Glutamatergic neuron (in vitro differentiated cells): ENCODE measurements at regions not wholly inside any gene's neighbourhood (a gene's known extent, or its start where the extent isn't known, plus 50 kb on each side); places are given as distances from the start of the nearest gene placed in this dataset.

Experiments used
- DNase-seq: peaks from one replicate; pipeline ENCODE4 v3.0.0; 2022
- H3K27ac Mint-ChIP-seq: one replicate; pipeline ENCODE4 v1.8.0; 2020; ENCODE audit warnings: mild to moderate bottlenecking, mixed read lengths, inconsistent platforms; ENCODE audit not compliant: unreplicated experiment
- H3K27me3 Mint-ChIP-seq: one replicate; pipeline ENCODE4 v1.8.0; 2020; ENCODE audit warnings: mild to moderate bottlenecking, moderate library complexity, mixed read lengths, inconsistent platforms; ENCODE audit not compliant: unreplicated experiment
- H3K36me3 Mint-ChIP-seq: one replicate; pipeline ENCODE4 v1.8.0; 2020; ENCODE audit warnings: mild to moderate bottlenecking, mixed read lengths, inconsistent platforms; ENCODE audit not compliant: unreplicated experiment
- H3K4me1 Mint-ChIP-seq: one replicate; pipeline ENCODE4 v1.8.0; 2020; ENCODE audit warnings: mild to moderate bottlenecking, low read depth, mixed read lengths, inconsistent platforms; ENCODE audit not compliant: unreplicated experiment
- H3K4me3 Mint-ChIP-seq: one replicate; pipeline ENCODE4 v1.8.0; 2020; ENCODE audit warnings: mild to moderate bottlenecking, mixed read lengths, inconsistent platforms; ENCODE audit not compliant: unreplicated experiment
- H3K9me3 Mint-ChIP-seq: one replicate; pipeline ENCODE4 v1.8.0; 2020; ENCODE audit warnings: mild to moderate bottlenecking, moderate library complexity, mixed read lengths, inconsistent platforms; ENCODE audit not compliant: unreplicated experiment
- TF ChIP-seq, protein P1 (sequence below): fragments of 200-600 bp; sonication (generic); IDR thresholded peaks from one replicate; pipeline ENCODE4 v1.5.0; 2021; ENCODE audit not compliant: partially characterized antibody, unreplicated experiment

DNA sequence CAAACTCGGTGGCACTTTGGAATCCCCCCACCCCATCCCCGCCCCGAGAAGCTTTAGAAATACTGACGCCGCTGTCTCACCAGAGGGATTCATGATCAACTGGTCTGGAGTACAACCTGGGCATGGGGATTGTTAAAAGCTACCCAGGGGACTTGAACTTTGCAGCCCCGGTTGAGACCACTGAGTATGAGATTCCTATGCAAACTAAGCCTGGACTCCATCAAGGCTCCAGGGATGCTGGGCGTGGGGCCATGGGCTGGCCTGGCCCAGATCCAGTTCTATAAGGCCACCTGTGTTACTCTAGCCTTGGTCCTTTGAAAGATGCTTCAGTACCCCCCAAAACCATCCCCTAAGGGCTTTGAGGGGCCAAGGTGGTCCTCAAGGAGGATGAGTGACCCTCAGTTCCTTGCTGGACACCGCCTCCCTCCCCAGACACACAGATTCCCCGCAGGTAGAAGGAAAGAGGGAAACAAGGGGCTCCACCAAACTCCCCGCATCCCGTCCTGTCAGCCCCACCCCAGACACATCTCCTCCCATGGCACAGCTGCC lies 68.5 kb downstream of the MRPL36 start:
- no peak overlapping the region for H3K27ac Mint-ChIP-seq
- no peak for DNase-seq
- H3K27me3 Mint-ChIP-seq = peaks cover 9% of the 10 kb centered on the region
- H3K4me3 Mint-ChIP-seq = no peak overlapping the region
- H3K36me3 Mint-ChIP-seq = peaks cover 7% of the 10 kb centered on the region
- TF ChIP-seq, protein P1, sequence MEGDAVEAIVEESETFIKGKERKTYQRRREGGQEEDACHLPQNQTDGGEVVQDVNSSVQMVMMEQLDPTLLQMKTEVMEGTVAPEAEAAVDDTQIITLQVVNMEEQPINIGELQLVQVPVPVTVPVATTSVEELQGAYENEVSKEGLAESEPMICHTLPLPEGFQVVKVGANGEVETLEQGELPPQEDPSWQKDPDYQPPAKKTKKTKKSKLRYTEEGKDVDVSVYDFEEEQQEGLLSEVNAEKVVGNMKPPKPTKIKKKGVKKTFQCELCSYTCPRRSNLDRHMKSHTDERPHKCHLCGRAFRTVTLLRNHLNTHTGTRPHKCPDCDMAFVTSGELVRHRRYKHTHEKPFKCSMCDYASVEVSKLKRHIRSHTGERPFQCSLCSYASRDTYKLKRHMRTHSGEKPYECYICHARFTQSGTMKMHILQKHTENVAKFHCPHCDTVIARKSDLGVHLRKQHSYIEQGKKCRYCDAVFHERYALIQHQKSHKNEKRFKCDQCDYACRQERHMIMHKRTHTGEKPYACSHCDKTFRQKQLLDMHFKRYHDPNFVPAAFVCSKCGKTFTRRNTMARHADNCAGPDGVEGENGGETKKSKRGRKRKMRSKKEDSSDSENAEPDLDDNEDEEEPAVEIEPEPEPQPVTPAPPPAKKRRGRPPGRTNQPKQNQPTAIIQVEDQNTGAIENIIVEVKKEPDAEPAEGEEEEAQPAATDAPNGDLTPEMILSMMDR = no peak
- no peaks in the 10 kb centered on the region for H3K4me1 Mint-ChIP-seq
- H3K9me3 Mint-ChIP-seq = peaks cover 5% of the 10 kb centered on the region

DNA sequence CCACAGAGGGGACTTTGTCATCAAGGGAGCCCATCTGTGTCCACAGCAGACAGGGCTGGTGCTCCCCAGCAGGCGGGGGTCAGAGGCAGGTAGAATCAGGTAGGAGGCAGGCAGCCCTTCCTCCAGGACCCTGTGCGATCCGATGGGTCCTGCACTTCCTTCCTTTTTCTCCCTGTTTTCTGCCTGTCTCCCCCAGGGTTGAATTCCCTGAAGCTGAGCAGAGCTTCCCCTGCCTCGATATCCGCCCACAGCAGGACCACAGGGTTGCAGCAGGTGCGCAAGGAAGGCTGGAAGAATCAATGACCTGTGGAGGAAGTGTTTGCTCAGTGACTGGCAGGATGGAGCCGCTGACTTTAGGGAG lies 69.2 kb downstream of the MRPL36 start:
- Mint-ChIP-seq H3K36me3 (peaks cover 7% of the 10 kb centered on the region), H3K4me1 (no peaks in the 10 kb centered on the region), H3K27me3 (peaks cover 9% of the 10 kb centered on the region), H3K4me3 (no peak overlapping the region), H3K27ac (no peak overlapping the region), H3K9me3 (peaks cover 5% of the 10 kb centered on the region)
- DNase-seq = no peak
- TF ChIP-seq, protein P1 = no peak

DNA sequence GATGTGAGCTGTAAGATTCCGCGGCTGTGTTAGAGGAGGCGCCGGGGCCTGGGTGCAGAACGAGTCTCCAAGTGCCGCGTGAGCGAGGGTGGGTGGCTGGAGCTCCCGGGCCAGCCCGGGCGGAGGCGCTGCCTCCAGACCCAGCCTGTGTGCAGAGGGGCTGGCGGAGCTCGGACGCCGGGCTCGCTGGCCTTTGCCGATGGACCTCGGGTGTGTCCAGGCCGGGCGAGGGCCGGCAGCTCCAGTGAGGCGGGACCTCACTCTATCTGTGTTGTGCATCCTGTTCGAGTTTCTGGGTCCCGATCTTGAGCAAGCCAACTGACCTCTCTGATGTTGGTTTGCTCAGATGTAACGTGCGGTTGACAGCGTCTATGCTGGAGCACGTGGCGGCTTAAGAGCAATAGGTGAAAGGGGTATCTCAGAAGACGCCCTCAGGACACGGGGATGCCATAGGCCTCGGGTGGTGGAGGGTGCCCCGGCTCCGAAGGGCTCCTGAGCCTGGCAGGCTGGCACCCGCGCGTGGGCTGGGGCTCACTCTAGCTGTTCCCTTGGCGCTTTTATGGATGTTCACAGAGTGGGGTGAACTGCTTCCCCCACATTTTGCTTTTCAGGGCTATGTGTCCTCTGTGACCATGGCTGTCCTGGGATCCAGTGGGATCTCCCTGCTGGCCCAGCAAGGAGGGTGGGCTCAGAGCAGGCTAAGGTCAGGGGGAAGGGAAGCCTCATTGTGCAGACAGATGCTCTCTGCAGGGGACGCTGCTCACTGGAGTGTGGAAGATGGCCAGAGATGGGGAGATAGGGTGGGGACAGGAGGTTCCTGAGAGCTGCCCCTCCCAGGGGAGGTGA lies 69.8 kb downstream of the MRPL36 start:
- TF ChIP-seq, protein P1 = no peak
- H3K9me3 Mint-ChIP-seq = peaks cover 5% of the 10 kb centered on the region
- no peaks in the 10 kb centered on the region for H3K4me1 Mint-ChIP-seq
- DNase-seq = no peak
- H3K4me3 Mint-ChIP-seq = no peak overlapping the region
- H3K27me3 Mint-ChIP-seq = peaks cover 7% of the 10 kb centered on the region
- peaks cover 7% of the 10 kb centered on the region for H3K36me3 Mint-ChIP-seq
- no peak overlapping the region for H3K27ac Mint-ChIP-seq

DNA sequence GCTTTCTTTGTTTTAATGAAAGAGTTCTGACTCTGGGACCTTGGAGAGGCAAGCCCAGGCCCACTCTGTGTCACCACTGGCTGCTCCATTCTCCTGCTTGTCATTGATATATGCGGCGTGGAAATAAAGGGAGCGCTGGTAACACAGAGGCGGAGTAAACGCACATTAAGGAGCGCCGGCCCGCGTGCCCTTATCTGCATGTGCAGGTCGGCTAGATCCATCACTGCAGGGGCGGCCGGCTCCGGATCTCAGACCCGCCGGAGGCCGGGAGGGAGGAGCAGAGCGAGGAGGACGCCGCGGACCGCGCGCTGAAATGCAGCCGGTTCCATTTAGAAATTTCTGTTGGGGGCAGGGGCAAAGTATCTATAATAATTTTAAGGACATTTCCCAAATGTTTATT lies 70.8 kb downstream of the MRPL36 start:
- Mint-ChIP-seq H3K4me3 (no peak overlapping the region), H3K36me3 (peaks cover 7% of the 10 kb centered on the region), H3K27me3 (peaks cover 7% of the 10 kb centered on the region), H3K4me1 (no peaks in the 10 kb centered on the region), H3K9me3 (peaks cover 5% of the 10 kb centered on the region), H3K27ac (no peak overlapping the region)
- DNase-seq = no peak
- TF ChIP-seq, protein P1 = no peak

DNA sequence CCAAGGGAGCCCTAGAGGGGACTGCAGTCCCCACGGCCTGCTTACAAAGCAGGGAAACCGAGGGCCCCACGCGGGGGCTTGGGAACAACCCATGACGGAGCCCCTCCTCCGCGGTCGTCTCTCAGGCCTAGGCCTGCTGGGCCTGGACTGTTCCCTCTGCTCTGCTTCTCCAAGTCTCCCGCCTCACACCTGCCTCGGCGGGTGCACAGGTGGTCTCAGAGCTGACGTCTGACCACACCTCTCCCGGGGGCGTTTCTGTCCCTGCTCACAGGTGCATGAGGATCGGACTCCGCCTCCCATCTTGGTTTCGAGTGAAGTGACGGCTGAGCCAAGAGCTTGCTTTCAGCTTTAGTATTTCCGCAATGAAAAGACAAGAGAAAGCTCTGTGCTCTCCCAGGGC lies 72.1 kb downstream of the MRPL36 start:
- H3K4me1 Mint-ChIP-seq = no peaks in the 10 kb centered on the region
- DNase-seq = no peak
- TF ChIP-seq, protein P1 = no peak
- no peak overlapping the region for H3K4me3 Mint-ChIP-seq
- peaks cover 8% of the 10 kb centered on the region for H3K27me3 Mint-ChIP-seq
- H3K36me3 Mint-ChIP-seq = peaks cover 7% of the 10 kb centered on the region
- no peak overlapping the region for H3K27ac Mint-ChIP-seq
- H3K9me3 Mint-ChIP-seq = peaks cover 6% of the 10 kb centered on the region
